Glutamatergic neuron (in vitro differentiated cells): ENCODE measurements at regions not wholly inside any gene's neighbourhood (a gene's known extent, or its start where the extent isn't known, plus 50 kb on each side); places are given as distances from the start of the nearest gene placed in this dataset.

Experiments used
- DNase-seq: peaks from one replicate; pipeline ENCODE4 v3.0.0; 2022
- H3K27ac Mint-ChIP-seq: one replicate; pipeline ENCODE4 v1.8.0; 2020; ENCODE audit warnings: mild to moderate bottlenecking, mixed read lengths, inconsistent platforms; ENCODE audit not compliant: unreplicated experiment
- H3K27me3 Mint-ChIP-seq: one replicate; pipeline ENCODE4 v1.8.0; 2020; ENCODE audit warnings: mild to moderate bottlenecking, moderate library complexity, mixed read lengths, inconsistent platforms; ENCODE audit not compliant: unreplicated experiment
- H3K36me3 Mint-ChIP-seq: one replicate; pipeline ENCODE4 v1.8.0; 2020; ENCODE audit warnings: mild to moderate bottlenecking, mixed read lengths, inconsistent platforms; ENCODE audit not compliant: unreplicated experiment
- H3K4me1 Mint-ChIP-seq: one replicate; pipeline ENCODE4 v1.8.0; 2020; ENCODE audit warnings: mild to moderate bottlenecking, low read depth, mixed read lengths, inconsistent platforms; ENCODE audit not compliant: unreplicated experiment
- H3K4me3 Mint-ChIP-seq: one replicate; pipeline ENCODE4 v1.8.0; 2020; ENCODE audit warnings: mild to moderate bottlenecking, mixed read lengths, inconsistent platforms; ENCODE audit not compliant: unreplicated experiment
- H3K9me3 Mint-ChIP-seq: one replicate; pipeline ENCODE4 v1.8.0; 2020; ENCODE audit warnings: mild to moderate bottlenecking, moderate library complexity, mixed read lengths, inconsistent platforms; ENCODE audit not compliant: unreplicated experiment
- TF ChIP-seq, protein P1 (sequence below): fragments of 200-600 bp; sonication (generic); IDR thresholded peaks from one replicate; pipeline ENCODE4 v1.5.0; 2021; ENCODE audit not compliant: partially characterized antibody, unreplicated experiment

DNA sequence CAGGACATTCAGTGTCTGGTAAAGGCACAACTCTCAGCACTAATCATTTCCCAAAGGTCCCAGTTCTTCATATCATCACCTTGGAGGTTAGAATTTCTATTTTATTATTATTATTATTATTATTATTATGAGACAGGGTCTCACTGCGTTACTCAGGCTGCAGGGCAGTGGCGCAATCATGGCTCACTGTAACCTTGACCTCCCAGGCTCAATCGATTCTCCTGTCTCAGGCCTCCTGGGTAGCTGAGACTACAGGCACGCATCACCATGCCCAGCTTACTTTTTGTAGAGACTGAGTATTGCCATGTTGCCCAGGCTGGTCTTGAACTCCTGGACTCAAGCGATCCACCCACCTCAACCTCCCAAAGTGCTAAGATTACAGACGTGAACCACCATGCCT is 91.8 kb upstream of the DOCK1 start:
- no peak overlapping the region for H3K27ac Mint-ChIP-seq
- no peaks in the 10 kb centered on the region for H3K27me3 Mint-ChIP-seq
- H3K9me3 Mint-ChIP-seq = peaks cover 2% of the 10 kb centered on the region
- H3K4me3 Mint-ChIP-seq = no peak overlapping the region
- no peaks in the 10 kb centered on the region for H3K36me3 Mint-ChIP-seq
- TF ChIP-seq, protein P1, sequence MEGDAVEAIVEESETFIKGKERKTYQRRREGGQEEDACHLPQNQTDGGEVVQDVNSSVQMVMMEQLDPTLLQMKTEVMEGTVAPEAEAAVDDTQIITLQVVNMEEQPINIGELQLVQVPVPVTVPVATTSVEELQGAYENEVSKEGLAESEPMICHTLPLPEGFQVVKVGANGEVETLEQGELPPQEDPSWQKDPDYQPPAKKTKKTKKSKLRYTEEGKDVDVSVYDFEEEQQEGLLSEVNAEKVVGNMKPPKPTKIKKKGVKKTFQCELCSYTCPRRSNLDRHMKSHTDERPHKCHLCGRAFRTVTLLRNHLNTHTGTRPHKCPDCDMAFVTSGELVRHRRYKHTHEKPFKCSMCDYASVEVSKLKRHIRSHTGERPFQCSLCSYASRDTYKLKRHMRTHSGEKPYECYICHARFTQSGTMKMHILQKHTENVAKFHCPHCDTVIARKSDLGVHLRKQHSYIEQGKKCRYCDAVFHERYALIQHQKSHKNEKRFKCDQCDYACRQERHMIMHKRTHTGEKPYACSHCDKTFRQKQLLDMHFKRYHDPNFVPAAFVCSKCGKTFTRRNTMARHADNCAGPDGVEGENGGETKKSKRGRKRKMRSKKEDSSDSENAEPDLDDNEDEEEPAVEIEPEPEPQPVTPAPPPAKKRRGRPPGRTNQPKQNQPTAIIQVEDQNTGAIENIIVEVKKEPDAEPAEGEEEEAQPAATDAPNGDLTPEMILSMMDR = no peak
- no peak for DNase-seq
- H3K4me1 Mint-ChIP-seq = no peaks in the 10 kb centered on the region

DNA sequence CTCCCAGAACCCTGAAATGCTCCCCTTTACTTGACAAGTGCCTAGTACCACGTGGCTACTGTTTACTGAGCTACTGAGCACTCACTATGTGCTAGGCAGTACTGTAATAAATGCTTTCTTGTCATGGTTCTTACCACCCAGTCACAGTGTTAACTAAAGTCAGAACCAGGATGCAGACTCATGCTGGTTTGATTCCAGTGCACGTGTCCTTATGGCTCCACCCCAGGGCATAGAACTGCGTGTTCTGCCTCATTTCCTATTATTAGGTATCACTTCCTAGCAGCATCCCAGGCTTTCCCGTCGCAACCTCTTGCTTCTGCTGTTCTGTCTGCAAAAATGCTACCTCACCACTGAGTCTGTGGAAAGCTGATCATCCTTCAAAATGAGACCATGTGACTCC is 71.7 kb upstream of the DOCK1 start:
- no peaks in the 10 kb centered on the region for H3K9me3 Mint-ChIP-seq
- TF ChIP-seq, protein P1 = no peak
- no peaks in the 10 kb centered on the region for H3K27me3 Mint-ChIP-seq
- no peak for DNase-seq
- no peak overlapping the region for H3K4me3 Mint-ChIP-seq
- no peak overlapping the region for H3K27ac Mint-ChIP-seq
- peaks cover under 1% of the 10 kb centered on the region for H3K36me3 Mint-ChIP-seq
- no peaks in the 10 kb centered on the region for H3K4me1 Mint-ChIP-seq

DNA sequence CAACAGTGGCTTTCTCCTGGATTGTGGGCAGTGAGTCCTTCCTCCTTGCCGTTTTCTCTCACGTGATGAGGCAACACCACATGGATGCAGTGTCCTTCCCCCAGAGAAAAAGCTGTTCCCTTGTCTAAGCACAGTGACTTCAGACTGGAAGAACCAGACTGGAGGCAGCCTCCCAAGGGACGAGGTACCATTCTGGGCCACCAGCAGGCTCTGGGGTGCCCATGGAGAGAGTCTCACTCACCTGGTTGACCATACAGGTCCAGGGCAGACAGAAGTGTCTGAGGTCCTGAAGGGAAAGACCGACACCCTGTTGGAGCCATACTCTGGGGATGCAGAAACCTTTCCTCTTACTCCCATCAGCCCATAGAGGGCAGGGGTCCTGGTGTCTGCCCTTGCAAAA is 69.2 kb upstream of the DOCK1 start:
- H3K9me3 Mint-ChIP-seq = no peaks in the 10 kb centered on the region
- no peak overlapping the region for H3K4me3 Mint-ChIP-seq
- H3K4me1 Mint-ChIP-seq = no peaks in the 10 kb centered on the region
- H3K27me3 Mint-ChIP-seq = no peaks in the 10 kb centered on the region
- H3K36me3 Mint-ChIP-seq = no peaks in the 10 kb centered on the region
- no peak for DNase-seq
- no peak overlapping the region for H3K27ac Mint-ChIP-seq
- TF ChIP-seq, protein P1 = no peak

DNA sequence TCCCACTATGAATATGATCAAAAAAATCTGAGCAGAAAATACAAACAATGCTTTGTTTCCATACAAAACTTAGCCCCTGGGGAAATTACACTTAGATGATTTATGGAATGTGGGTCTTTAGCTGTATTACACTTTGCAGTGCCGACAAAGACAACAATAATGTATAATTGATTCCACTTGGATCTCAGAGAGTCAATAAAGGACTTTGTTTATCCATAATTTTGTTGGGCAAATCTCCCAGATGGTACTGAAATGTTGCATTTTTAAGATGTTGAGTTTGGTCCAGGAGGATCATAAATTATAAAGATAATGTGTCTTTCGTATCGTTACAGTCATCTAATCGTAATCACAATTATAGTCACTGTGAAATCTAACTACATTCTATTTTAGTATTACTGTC is 66.9 kb upstream of the DOCK1 start:
- DNase-seq = no peak
- Mint-ChIP-seq H3K9me3 (peaks cover 2% of the 10 kb centered on the region), H3K4me1 (no peaks in the 10 kb centered on the region), H3K36me3 (no peaks in the 10 kb centered on the region), H3K4me3 (no peak overlapping the region), H3K27me3 (no peaks in the 10 kb centered on the region), H3K27ac (no peak overlapping the region)
- TF ChIP-seq, protein P1 = no peak

DNA sequence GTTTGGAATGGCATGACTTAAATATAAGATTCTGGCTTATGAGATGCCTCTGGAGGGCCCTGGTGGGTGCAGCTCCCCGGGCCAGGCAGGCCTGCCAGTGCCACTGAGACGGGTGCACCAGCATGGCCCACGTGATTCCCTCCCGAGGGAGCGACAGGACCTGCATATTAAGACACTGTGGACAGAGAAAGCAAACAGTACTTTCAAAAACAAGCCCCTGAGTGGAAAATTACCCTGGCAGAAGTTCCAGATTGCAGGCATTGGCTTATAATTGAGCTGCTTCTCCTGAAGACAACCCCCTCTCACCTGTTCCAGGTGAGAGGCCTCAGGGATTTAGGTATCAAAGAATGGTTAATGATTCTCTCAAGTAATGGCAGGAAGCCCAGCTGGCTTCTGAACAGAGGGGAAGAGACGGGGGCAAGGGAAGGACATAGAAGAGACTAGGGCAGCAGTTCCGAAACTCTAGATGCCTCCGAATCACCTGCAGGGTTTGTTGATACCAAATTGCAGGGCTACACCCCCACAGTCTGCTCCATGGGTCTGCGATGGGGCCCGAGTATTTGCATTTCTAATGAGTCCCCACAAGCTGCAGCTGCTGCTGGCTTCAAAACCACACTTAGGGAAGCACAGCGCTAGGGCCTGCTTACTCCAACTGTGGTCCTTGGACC is 66.0 kb upstream of the DOCK1 start:
- TF ChIP-seq, protein P1 = no peak
- no peak overlapping the region for H3K27ac Mint-ChIP-seq
- no peak overlapping the region for H3K4me3 Mint-ChIP-seq
- peaks cover 2% of the 10 kb centered on the region for H3K9me3 Mint-ChIP-seq
- no peaks in the 10 kb centered on the region for H3K36me3 Mint-ChIP-seq
- no peaks in the 10 kb centered on the region for H3K27me3 Mint-ChIP-seq
- H3K4me1 Mint-ChIP-seq = no peaks in the 10 kb centered on the region
- no peak for DNase-seq
